C4-2B (cell line): ENCODE measurements at regions not wholly inside any gene's neighbourhood (a gene's known extent, or its start where the extent isn't known, plus 50 kb on each side); places are given as distances from the start of the nearest gene placed in this dataset.

ENCODE experiments used
- ZFX ChIP-seq: fragments of 450-650 bp; IDR thresholded peaks from 2 replicates; pipeline ENCODE4 v1.6.1; 2017
- TF ChIP-seq, protein P1 (sequence below): fragments of 450-650 bp; conservative IDR thresholded peaks from 2 replicates; pipeline ENCODE4 v1.5.1; 2017; ENCODE audit warnings: mild to moderate bottlenecking

DNA sequence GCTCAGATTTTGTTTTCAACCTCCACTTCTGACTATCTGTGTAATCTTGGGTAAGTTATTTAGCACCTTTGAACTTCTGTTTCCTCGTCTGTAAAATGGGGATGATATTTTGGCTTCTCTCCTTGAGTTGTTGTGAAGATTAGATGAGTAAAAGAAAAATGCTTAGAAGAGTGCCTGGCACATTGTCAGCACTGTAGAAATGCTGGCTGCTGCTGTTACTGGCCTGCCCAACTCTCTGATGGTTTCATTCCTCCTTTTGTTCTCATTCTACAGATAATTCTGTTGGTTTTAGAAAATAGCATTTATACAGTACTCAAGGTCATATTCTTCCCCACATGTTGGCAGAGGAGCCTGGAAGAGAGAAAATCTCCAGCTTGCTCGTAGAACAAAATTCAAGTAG lies 547.2 kb upstream of the JAG1 start:
- TF ChIP-seq, protein P1, sequence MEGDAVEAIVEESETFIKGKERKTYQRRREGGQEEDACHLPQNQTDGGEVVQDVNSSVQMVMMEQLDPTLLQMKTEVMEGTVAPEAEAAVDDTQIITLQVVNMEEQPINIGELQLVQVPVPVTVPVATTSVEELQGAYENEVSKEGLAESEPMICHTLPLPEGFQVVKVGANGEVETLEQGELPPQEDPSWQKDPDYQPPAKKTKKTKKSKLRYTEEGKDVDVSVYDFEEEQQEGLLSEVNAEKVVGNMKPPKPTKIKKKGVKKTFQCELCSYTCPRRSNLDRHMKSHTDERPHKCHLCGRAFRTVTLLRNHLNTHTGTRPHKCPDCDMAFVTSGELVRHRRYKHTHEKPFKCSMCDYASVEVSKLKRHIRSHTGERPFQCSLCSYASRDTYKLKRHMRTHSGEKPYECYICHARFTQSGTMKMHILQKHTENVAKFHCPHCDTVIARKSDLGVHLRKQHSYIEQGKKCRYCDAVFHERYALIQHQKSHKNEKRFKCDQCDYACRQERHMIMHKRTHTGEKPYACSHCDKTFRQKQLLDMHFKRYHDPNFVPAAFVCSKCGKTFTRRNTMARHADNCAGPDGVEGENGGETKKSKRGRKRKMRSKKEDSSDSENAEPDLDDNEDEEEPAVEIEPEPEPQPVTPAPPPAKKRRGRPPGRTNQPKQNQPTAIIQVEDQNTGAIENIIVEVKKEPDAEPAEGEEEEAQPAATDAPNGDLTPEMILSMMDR, result no peak
- TF ChIP-seq ZFX, result no peak
